Mammary epithelial cell (primary cell): ENCODE measurements at regions not wholly inside any gene's neighbourhood (a gene's known extent, or its start where the extent isn't known, plus 50 kb on each side); places are given as distances from the start of the nearest gene placed in this dataset.

Experiments used
- EZH2 ChIP-seq: IDR thresholded peaks from 2 replicates; pipeline ENCODE4 v1.6.1; 2012; ENCODE audit warnings: low read length, inconsistent platforms, borderline replicate concordance
- TF ChIP-seq, protein P1 (sequence below), 2 donors: IDR thresholded peaks in 1 of 2; conservative IDR thresholded peaks in 1 of 2; 2 replicates each; pipeline ENCODE4 v1.5.1; 2011 to 2012; ENCODE audit warnings: inconsistent platforms in 2 of 2, low read length in 2 of 2, mild to moderate bottlenecking in 2 of 2, control low read depth in 1 of 2, low read depth in 1 of 2; ENCODE audit not compliant: insufficient read depth in 1 of 2; ENCODE audit errors: extremely low read depth in 1 of 2

DNA sequence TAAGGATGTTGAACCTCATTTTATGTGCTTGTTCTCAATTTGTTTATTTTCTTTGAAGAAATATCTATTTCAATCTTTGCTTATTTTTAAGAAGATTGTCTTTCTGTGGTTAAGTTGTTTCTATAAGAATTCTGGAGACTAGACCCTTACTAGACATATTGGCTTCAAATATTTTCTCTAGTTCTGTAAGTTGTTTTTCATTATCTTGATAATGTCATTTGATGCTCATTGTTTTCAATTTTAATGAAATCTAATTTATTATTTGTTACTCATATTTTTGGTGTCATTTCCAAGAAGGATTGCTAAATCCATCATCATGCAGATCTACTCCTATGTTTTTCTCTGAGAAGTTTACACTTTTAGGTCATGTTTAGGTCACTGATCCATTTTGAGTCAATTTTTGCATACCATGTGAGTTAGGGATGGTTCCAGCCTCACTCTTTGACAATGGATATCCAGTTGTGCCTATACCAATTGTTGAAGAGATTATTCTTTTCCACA, 874.8 kb upstream of the SLITRK6 start:
- TF ChIP-seq, protein P1, sequence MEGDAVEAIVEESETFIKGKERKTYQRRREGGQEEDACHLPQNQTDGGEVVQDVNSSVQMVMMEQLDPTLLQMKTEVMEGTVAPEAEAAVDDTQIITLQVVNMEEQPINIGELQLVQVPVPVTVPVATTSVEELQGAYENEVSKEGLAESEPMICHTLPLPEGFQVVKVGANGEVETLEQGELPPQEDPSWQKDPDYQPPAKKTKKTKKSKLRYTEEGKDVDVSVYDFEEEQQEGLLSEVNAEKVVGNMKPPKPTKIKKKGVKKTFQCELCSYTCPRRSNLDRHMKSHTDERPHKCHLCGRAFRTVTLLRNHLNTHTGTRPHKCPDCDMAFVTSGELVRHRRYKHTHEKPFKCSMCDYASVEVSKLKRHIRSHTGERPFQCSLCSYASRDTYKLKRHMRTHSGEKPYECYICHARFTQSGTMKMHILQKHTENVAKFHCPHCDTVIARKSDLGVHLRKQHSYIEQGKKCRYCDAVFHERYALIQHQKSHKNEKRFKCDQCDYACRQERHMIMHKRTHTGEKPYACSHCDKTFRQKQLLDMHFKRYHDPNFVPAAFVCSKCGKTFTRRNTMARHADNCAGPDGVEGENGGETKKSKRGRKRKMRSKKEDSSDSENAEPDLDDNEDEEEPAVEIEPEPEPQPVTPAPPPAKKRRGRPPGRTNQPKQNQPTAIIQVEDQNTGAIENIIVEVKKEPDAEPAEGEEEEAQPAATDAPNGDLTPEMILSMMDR (conservative IDR thresholded peaks at IDR 0.05 in 1 of 2, IDR thresholded peaks at IDR 0.05 in 1 of 2; ENCODE audit: extremely low read depth in 1 of 2, insufficient read depth in 1 of 2, low read depth in 1 of 2, low read length in 2 of 2), result no peak
- TF ChIP-seq EZH2, result no peak
